ENCODE measurements at regions not wholly inside any gene's neighbourhood (a gene's known extent, or its start where the extent isn't known, plus 50 kb on each side); places are given as distances from the start of the nearest gene placed in this dataset.

DNA sequence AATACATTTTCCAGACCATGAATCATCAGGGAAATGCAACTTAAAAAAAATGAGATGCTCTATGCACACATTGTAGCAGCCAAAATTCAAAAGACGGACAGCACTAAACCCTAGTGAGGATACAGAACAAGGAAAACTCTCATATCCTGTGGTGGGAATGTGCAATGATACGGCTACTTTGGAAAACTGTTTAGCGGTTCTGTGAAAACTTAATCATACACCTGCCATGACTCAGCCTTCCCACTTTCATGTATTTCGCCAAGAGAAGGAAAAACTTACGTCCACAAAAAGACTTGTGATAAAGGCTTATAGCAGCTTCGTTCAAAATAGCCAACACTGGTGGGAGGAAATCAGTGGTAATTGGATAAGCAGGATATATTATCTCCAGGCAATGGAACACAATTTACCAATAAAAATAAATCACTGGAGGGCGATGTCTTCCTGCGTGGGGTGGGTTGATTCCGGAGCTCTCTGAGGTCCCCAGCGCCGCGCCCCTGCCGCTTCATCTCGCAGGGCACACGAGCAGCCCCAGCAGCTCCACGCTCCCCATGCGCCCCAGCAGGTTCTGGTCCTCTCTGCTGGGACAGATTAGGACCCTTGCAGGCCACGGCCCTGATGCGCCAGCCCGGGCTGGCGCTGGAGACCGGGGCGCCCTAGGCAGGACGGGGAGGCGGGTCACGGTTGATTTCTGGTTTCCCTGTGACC, 97.2 kb upstream of the ARHGEF7 start:
- TF ChIP-seq POLR2A (IDR thresholded peaks at IDR 0.05; ENCODE audit: low read depth, low read length) (no peak), TAF1 (IDR thresholded peaks at IDR 0.05; ENCODE audit: borderline replicate concordance, low read depth, low read length) (no peak), POLR2AphosphoS5 (IDR thresholded peaks at IDR 0.05; ENCODE audit: low read depth, low read length) (no peak)
